A549 (cell line): ENCODE measurements at regions not wholly inside any gene's neighbourhood (a gene's known extent, or its start where the extent isn't known, plus 50 kb on each side); places are given as distances from the start of the nearest gene placed in this dataset.

Experiments used
- MYC ChIP-seq: IDR thresholded peaks from 2 replicates; pipeline ENCODE4 v1.6.1; 2012; ENCODE audit warnings: mild to moderate bottlenecking, inconsistent platforms, low read length, improper control_type of control experiment, borderline replicate concordance
- RNF2 ChIP-seq: fragments of 200-600 bp; sonication (generic); IDR thresholded peaks from 2 replicates; pipeline ENCODE4 v1.6.1; 2016; ENCODE audit warnings: low read depth, mild to moderate bottlenecking, antibody characterized with exemption, moderate library complexity, borderline replicate concordance

DNA sequence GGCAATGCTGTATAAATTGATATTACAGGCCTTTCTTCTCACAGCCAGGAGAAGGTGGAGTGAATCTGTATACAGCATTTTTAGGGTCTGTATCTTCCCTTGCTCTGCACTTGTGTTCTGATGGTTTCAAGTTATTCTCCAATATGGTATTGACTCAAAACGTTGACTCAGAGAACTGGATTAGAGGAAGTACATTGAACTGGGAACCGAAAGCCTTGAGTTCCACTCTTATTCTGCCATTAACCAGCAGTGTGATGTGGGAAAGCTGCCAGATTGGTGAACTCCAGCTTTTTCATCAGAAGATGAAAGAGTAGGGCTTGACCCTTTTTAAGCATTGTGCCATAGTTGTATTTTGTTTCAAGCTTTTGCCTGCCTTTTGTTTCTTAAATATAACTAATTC lies 167.7 kb downstream of the SPRY2 start:
- TF ChIP-seq MYC (no peak), RNF2 (no peak)
